OCI-LY7 (cell line): ENCODE measurements at regions not wholly inside any gene's neighbourhood (a gene's known extent, or its start where the extent isn't known, plus 50 kb on each side); places are given as distances from the start of the nearest gene placed in this dataset.

Experiments used
- BruUV-seq: library from RNA; stranded (reverse); fragments of 400-500 nt; replicated peaks from 2 replicates; lab custom pipeline; 2021; lab: Mats Ljungman, UMichigan
- CTCF ChIA-PET: fragments of 300-600 bp; sonication (Branson Sonifier 250); formaldehyde crosslinking; loops from one replicate; lab custom pipeline; 2022; ENCODE audit warnings: antibody characterized with exemption; ENCODE audit not compliant: unreplicated experiment; lab: Charles Lee
- POLR2A ChIA-PET: fragments of 300-600 bp; sonication (Branson Sonifier 250); formaldehyde crosslinking; loops from one replicate; lab custom pipeline; 2022; ENCODE audit warnings: antibody characterized with exemption; lab: Charles Lee
- DNase-seq: peaks from one replicate; pipeline ENCODE4 v3.0.0-alpha.2; 2015; ENCODE audit warnings: low spot score
- H2AFZ ChIP-seq: fragments of 200-600 bp; sonication (generic), shearing (Covaris generic); 2 replicates; pipeline ENCODE4 v1.6.1; 2014; ENCODE audit warnings: mild to moderate bottlenecking, antibody characterized with exemption, low read length, moderate library complexity
- H3K27ac ChIP-seq: fragments of 200-600 bp; sonication (generic); 2 replicates; pipeline ENCODE4 v1.5.1; 2014; ENCODE audit warnings: mixed run types, low read depth, mild to moderate bottlenecking, moderate library complexity, low read length, inconsistent platforms; ENCODE audit not compliant: poor library complexity, severe bottlenecking
- H3K36me3 ChIP-seq: fragments of 200-600 bp; sonication (generic); 2 replicates; pipeline ENCODE4 v1.6.1; 2014; ENCODE audit warnings: mild to moderate bottlenecking, antibody characterized with exemption, low read length, moderate library complexity, mixed read lengths; ENCODE audit not compliant: insufficient read depth
- H3K4me1 ChIP-seq: fragments of 200-600 bp; sonication (generic); 2 replicates; pipeline ENCODE4 v1.5.1; 2014; ENCODE audit warnings: mild to moderate bottlenecking, low read length; ENCODE audit not compliant: insufficient read depth, poor library complexity, severe bottlenecking
- H3K4me2 ChIP-seq: fragments of 200-600 bp; sonication (generic); 2 replicates; pipeline ENCODE4 v1.6.1; 2014; ENCODE audit warnings: mild to moderate bottlenecking, low read length
- H3K4me3 ChIP-seq: fragments of 200-600 bp; sonication (generic); 2 replicates; pipeline ENCODE4 v1.5.1; 2014; ENCODE audit warnings: mild to moderate bottlenecking, low read depth, low read length; ENCODE audit not compliant: poor library complexity, severe bottlenecking
- H3K79me2 ChIP-seq: fragments of 200-600 bp; sonication (generic); 2 replicates; pipeline ENCODE4 v1.6.1; 2016; ENCODE audit warnings: low read depth, mild to moderate bottlenecking, low read length, moderate library complexity, mixed read lengths; ENCODE audit not compliant: insufficient read depth
- H3K9me2 ChIP-seq: fragments of 200-600 bp; sonication (generic); 2 replicates; pipeline ENCODE4 v1.6.1; 2016; ENCODE audit warnings: mild to moderate bottlenecking, low read length, mixed read lengths; ENCODE audit not compliant: insufficient read depth
- H3K9me3 ChIP-seq: fragments of 200-600 bp; sonication (generic); 2 replicates; pipeline ENCODE4 v1.6.1; 2014; ENCODE audit warnings: mild to moderate bottlenecking, mixed run types, low read length, mixed read lengths
- H4K20me1 ChIP-seq: fragments of 200-600 bp; sonication (generic); 2 replicates; pipeline ENCODE4 v1.6.1; 2014; ENCODE audit warnings: mild to moderate bottlenecking, antibody characterized with exemption, low read length, moderate library complexity, mixed read lengths; ENCODE audit not compliant: insufficient read depth
- CTCF ChIP-seq: fragments of 200-600 bp; sonication (generic); conservative IDR thresholded peaks from 2 replicates; pipeline ENCODE4 v1.5.1; 2014; ENCODE audit warnings: mild to moderate bottlenecking, antibody characterized with exemption, low read length, moderate library complexity, mixed read lengths
- EZH2phosphoT487 ChIP-seq: fragments of 200-600 bp; sonication (generic); IDR thresholded peaks from 2 replicates; pipeline ENCODE4 v1.6.1; 2018; ENCODE audit warnings: low read depth, borderline replicate concordance, mild to moderate bottlenecking, mixed run types, antibody characterized with exemption, low read length, moderate library complexity, mixed read lengths
- intact Hi-C: fragments of 100-400 bp; cut with micrococcal nuclease; formaldehyde crosslinking; loops from one replicate; pipeline ENCODE4 v1.10.0; 2022; ENCODE audit not compliant: unreplicated experiment

GRCh38 chr6:23647045-23647444 lies 479.0 kb upstream of the NRSN1 start:
- Histone ChIP-seq H3K9me3 (no peaks in the 10 kb centered on the region), H3K9me2 (no peaks in the 10 kb centered on the region), H3K36me3 (no peaks in the 10 kb centered on the region), H3K4me2 (no peak overlapping the region), H3K4me1 (no peaks in the 10 kb centered on the region), H3K79me2 (no peaks in the 10 kb centered on the region), H3K27ac (no peak overlapping the region), H4K20me1 (no peaks in the 10 kb centered on the region), H3K4me3 (no peak overlapping the region), H2AFZ (no peak overlapping the region)
- BruUV-seq, result no TSS peak
- intact Hi-C loops, result no loop called here
- no peak for DNase-seq
- ChIA-PET POLR2A (no interaction called here), CTCF (no interaction called here)
- no peak for TF ChIP-seq CTCF
- no peak for TF ChIP-seq EZH2phosphoT487

DNA sequence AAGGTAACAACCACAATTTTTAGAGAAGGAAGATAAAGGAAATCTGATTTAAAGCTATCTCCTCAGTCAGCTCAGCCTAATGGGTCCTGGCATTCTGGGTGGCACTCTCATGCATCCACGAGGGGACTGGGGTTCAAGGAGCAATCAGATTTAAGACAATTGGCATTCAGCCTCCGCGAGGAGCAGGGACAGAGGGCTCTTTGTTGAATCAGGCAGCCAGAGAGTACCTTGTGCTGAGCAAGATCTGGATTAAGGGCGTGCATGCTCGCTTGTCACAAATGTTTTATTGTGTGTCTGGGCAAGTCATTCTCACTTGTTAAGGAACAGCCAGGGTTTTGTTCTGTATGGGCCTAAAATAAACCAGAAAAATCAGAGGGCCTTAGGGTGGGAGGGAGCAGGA lies 475.3 kb upstream of the NRSN1 start:
- Histone ChIP-seq H3K4me3 (no peak overlapping the region), H3K9me3 (no peaks in the 10 kb centered on the region), H3K36me3 (no peaks in the 10 kb centered on the region), H3K79me2 (no peaks in the 10 kb centered on the region), H4K20me1 (no peaks in the 10 kb centered on the region), H3K4me2 (no peak overlapping the region), H3K27ac (no peak overlapping the region), H3K9me2 (no peaks in the 10 kb centered on the region), H3K4me1 (no peaks in the 10 kb centered on the region), H2AFZ (no peak overlapping the region)
- intact Hi-C loops, result no loop called here
- ChIA-PET POLR2A (interaction anchor here (0.7 to 1.4 kb wide), 4 partner anchors 8 to 964 kb away, joined by 3 to 6 read pairs (median 3); no protein-coding TSS in a partner anchor), CTCF (no interaction called here)
- TF ChIP-seq EZH2phosphoT487 (no peak), CTCF (no peak)
- no TSS peak for BruUV-seq
- DNase-seq, result no peak

- no peak overlapping the region for H2AFZ ChIP-seq
- no peak for DNase-seq
- no peaks in the 10 kb centered on the region for H3K36me3 ChIP-seq
- intact Hi-C loops, result no loop called here
- no peaks in the 10 kb centered on the region for H3K9me3 ChIP-seq
- H3K4me1 ChIP-seq, result no peaks in the 10 kb centered on the region
- BruUV-seq, result no TSS peak
- ChIA-PET CTCF (no interaction called here), POLR2A (no interaction called here)
- TF ChIP-seq EZH2phosphoT487 (no peak), CTCF (no peak)
- H4K20me1 ChIP-seq, result no peaks in the 10 kb centered on the region
- no peak overlapping the region for H3K4me2 ChIP-seq
- H3K79me2 ChIP-seq, result no peaks in the 10 kb centered on the region
- H3K27ac ChIP-seq, result no peak overlapping the region
- H3K9me2 ChIP-seq, result no peaks in the 10 kb centered on the region
- no peak overlapping the region for H3K4me3 ChIP-seq
Measured at GRCh38 chr6:23654745-23655144, 471.3 kb upstream of the NRSN1 start.
